Sigmoid colon (tissue), 4 donors: ENCODE measurements at regions not wholly inside any gene's neighbourhood (a gene's known extent, or its start where the extent isn't known, plus 50 kb on each side); places are given as distances from the start of the nearest gene placed in this dataset.

Experiments
- CTCF ChIP-seq, 4 experiments: fragments of 450-650 bp in 3 of 4; fragments of 200-600 bp in 1 of 4; IDR thresholded peaks; one replicate each; pipeline ENCODE4 v1.5.1; 2016 to 2019; ENCODE audit warnings: antibody characterized with exemption in 4 of 4, mild to moderate bottlenecking in 3 of 4, moderate library complexity in 2 of 4
- EP300 ChIP-seq, 4 donors: sonication (generic); formaldehyde crosslinking; IDR thresholded peaks; one replicate each; pipeline ENCODE4 v1.6.1; 2017; ENCODE audit warnings: antibody characterized with exemption in 4 of 4
- POLR2A ChIP-seq, 2 donors: fragments of 450-650 bp; IDR thresholded peaks; one replicate each; pipeline ENCODE4 v1.6.1; 2016; ENCODE audit warnings: antibody characterized with exemption in 2 of 2, mild to moderate bottlenecking in 2 of 2, moderate library complexity in 2 of 2
- POLR2AphosphoS5 ChIP-seq, 4 donors: sonication (generic); formaldehyde crosslinking; IDR thresholded peaks; one replicate each; pipeline ENCODE4 v1.6.1; 2017; ENCODE audit warnings: antibody characterized with exemption in 4 of 4

- TF ChIP-seq POLR2A (IDR thresholded peaks at IDR 0.05) (no peak), CTCF (IDR thresholded peaks at IDR 0.05) (no peak), POLR2AphosphoS5 (IDR thresholded peaks at IDR 0.05) (no peak), EP300 (IDR thresholded peaks at IDR 0.05) (no peak)
Measured at GRCh38 chr3:193865339-193865738, 270.6 kb upstream of the HES1 start.
